ENCODE measurements at regions not wholly inside any gene's neighbourhood (a gene's known extent, or its start where the extent isn't known, plus 50 kb on each side); places are given as distances from the start of the nearest gene placed in this dataset.

DNA sequence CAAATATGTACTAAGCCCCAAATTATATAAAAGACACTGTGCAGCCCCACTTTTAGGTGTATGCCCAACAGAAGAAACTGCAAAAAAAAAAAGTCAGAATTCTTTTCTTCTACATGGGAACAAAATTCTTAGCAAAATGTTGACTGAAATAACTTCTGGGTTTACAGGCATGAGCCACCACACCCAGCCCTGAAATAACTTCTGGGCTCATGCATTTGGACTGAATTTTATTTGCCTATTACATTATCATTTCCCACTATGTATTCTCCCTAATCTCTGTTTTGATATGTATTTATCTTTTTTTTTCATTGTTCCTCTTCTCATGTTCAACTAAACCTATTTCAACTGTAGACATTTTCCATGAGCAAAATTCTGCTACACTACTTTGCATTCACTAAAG lies 169.2 kb downstream of the GRIN2B start:
- no peak for TF ChIP-seq POLR2A (IDR thresholded peaks at IDR 0.05; ENCODE audit: low read length)
- TF ChIP-seq REST (IDR thresholded peaks at IDR 0.05) = no peak
- TF ChIP-seq CTCF (IDR thresholded peaks at IDR 0.05) = no peak
- no peak for TF ChIP-seq SMC3 (IDR thresholded peaks at IDR 0.05)

Data from A549 (cell line).